Adipose tissue (tissue), 3 donors: ENCODE measurements at regions not wholly inside any gene's neighbourhood (a gene's known extent, or its start where the extent isn't known, plus 50 kb on each side); places are given as distances from the start of the nearest gene placed in this dataset.
"Not testable (repeated sequence)": the region's sequence is repeated elsewhere in the genome, so short reads cannot be mapped to it uniquely, and the experiment has no call there.

Experiments used
- H3K27ac ChIP-seq: one replicate; pipeline ENCODE4 v1.5.1; 2013; ENCODE audit warnings: low read depth, low read length
- WGBS, 3 donors: extraction: QIAGEN DNeasy Blood & Tissue Kit; methylation state at CpG; one replicate each; pipeline ENCODE4 v1.1.7; 2013; 5-methylcytosine and 5-hydroxymethylcytosine counted together
- donor health status: healthy with polysubstance abuse.
- donor health status: Bipolar disorder and iron deficiency.
- donor health status: healthy.

DNA sequence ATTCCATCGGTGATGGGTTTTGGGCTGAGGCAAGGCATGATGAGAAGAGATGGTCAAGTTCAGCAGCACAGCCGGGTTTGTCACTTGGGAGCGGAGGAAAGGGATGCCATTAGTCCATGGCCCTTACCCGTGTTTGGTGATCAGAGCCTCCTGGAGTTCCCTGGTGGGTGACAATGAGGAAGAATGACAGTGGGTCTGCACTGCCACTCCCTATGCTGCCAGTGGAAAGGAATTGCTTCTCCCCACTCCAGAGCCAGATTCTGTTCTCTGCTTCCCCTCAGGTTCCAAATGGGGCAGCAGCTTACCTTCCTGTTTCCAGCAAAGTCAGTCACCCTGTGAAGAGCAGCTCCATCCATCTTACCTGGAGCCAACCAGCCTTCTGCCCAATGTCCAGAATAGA is 393.1 kb downstream of the PTPRU start:
- H3K27ac ChIP-seq, result no peak overlapping the region
- WGBS, 3 donors, result 58 to 92% (median 65%) methylated on average over 4 of the region's 4 CpGs

DNA sequence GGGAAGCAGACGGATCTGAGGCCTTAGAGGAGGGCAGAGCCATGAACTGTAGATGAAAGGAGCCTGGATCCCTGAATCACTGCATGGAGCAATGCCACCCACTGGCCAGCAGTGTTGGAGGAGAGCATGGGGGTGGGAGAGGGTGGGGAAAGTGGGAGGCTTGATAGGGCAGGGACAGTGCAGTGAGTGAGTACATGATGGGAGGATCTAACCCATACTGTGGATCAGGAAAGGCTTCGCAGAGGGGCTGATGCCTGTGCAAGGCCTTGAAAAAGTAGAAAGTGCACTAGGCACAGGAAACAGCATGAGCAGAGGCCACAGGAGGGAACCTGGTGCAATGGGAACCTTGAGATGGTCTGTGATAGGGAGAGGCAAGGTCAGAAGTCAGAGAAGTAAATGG is 391.9 kb downstream of the PTPRU start:
- 83 to 91% (median 89%) methylated on average over 2 of the region's 2 CpGs for WGBS, 3 donors
- no peak overlapping the region for H3K27ac ChIP-seq

DNA sequence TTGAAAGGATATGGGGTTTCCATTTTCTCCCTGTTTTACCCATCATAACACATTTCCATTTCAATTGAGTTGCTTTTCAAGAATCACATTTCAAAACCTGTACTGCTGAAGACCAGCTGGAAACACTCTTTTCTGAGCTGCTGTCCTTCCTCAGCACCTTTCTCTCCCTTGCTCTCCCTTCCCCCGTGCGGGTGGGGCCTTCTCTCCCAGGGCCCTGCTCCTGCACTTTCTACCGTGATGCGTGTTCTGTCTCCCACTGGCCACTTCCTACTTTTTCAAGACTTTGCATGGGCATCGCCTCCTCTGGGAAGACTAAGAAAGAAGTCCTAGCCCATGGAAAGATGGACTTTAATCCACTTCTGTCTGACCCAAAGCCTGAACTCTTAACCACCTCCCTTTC is 390.4 kb downstream of the PTPRU start:
- H3K27ac ChIP-seq, result no peak overlapping the region
- 73 to 83% (median 78%) methylated on average over 5 of the region's 5 CpGs for WGBS, 3 donors

DNA sequence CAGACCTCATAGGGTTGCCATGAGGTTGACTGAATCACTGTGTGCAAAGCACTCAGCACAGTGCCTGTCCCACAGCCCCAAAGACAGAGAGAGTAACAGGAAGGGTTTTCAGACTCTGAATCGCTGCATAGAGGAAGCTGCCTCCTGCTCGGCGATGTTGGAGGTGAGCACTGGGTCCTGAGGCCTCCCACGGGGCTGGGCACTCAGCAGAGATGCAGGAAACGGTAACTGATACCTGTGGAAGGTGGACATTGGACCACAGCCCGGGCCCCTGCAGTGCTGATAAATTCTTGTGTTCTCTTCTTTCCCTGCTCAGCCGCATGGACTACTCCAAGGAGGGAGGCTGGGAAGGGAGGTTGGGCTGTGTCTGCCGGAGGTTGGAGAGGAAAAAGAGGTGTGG is 389.7 kb downstream of the PTPRU start:
- WGBS, 3 donors, result 70 to 80% (median 79%) methylated on average over 7 to 8 of the region's 8 CpGs
- H3K27ac ChIP-seq, result no peak overlapping the region

DNA sequence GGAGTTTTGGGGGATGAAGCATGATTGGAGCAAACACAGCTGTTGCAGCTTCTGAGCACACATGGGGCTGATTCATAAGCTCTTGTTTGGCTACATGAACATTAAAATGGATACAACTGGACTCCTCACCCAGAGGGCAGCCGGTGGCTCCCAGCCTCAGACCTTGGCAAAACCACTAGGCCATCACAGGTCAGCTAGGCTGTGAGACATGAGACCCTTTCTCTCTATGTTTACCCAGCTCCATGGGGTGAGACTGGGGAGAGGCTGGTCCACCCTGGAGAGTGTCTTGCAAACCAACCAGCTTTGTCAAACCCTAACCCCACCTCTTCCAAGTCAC is 388.7 kb downstream of the PTPRU start:
- WGBS, 3 donors, result 60 to 94% (median 86%) methylated on average over 1 of the region's 1 CpG

DNA sequence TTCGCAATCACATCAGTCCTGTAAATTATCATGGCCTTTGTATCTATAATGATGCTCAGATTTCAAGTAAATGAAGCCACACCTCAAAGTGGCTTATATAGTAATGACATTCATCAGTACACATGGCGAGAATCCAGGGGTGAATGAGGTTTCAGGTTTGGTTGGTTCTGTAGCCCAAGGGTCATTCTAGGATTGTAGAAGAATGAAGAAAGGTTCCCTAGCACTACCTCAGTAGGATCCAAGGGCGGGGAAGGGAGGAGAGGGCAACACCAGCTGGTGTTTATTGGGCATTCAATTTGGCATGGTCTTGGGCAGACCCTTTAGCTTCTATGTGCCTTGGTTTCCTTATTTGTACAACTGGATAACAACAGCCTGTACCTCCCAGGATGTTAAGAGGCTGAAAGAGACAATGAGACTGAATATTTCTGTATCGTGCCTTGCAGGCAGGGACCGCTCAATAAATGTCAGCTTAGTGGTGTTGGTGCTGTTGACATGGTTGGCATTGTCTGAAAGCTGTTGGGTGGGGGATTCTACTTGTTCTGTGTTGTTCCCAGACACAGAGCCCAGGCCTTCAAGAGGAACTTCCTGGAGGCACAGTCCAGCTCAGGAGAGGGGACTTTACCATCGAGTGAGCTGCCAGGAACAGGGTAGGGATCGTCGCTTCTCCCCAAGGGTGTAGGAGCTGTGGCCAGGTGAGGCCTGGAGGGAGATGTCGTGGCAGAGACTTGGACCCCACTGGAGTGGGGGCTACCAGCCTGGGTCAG is 388.2 kb downstream of the PTPRU start:
- H3K27ac ChIP-seq, result no peak overlapping the region
- WGBS, 3 donors, result 75 to 86% (median 83%) methylated on average over 9 of the region's 9 CpGs

More for the DNA sequence above, 388.7 kb downstream of the PTPRU start:
- no peak overlapping the region for H3K27ac ChIP-seq

DNA sequence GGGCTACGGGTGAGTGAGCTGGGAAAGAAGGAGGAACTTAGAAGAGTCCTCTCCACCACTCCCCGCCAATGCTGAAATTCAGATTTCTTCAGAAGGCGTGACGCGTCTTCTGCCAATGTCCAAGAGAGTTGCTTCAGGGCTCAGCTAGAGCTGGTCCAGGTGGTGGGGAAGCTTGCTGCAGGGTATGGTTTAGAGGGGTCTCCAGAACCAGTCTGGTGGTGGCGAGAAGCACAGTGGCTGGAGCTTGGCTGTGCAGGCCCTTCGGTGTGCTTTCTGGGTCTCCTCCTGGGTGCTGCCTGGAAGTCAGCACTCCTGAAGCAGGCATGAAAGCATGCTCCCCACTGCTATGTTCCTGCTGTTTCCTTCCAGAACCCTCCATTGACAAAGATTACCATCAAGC is 387.2 kb downstream of the PTPRU start:
- no peak overlapping the region for H3K27ac ChIP-seq
- 75 to 91% (median 90%) methylated on average over 7 of the region's 7 CpGs for WGBS, 3 donors

DNA sequence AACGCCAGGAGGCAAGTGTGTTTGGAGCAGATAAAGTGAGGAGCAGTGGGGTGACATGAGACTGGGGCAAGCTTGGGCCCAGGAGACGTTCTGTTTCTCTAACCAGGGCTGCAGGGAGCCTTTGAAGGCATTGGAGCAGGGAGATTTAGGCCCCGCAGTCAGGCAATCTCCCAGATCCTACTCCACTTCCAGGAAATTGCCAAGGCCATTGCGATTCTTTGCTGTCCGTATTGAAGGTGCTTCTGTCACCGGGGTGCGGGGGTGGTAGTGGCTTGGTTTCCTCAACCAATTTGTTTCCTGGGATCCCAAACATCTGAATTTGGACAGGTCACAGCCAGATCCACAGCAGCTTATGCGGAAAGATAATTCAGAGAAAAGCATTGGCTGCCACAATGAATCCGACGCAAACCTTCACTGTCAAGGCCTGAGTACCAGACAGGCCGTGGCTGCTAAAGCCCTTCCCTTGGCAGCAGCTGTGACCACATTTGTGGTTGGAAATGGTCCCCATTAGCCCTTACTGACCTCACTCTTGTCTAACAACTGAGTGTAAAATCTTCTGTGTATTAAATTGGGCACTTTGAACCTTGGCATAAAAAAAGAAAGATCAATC is 385.6 kb downstream of the PTPRU start:
- no peak overlapping the region for H3K27ac ChIP-seq
- 80 to 85% (median 82%) methylated on average over 11 of the region's 11 CpGs for WGBS, 3 donors

DNA sequence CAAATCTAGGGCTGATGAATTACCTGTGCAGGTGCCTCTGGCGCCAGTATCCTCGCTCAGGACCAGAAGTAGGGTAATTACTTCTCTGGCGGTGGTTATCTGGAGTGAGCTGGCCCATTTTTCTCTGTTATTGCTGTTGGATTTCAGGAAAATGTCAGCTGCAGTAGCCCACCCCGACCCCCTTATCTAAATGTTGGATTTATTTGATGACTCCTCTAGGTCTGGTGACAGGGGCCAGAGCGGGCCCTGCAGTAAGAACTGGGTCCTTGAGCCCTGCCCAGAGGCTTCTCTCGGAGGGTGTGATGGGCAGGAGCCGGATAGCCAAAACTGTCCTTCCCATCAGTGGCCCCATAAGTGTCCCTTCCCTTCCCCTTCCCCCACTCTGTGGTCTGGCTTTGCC is 384.3 kb downstream of the PTPRU start:
- whole genome bisulfite sequencing, 3 donors, result 54 to 82% (median 81%) methylated on average over 7 of the region's 7 CpGs

DNA sequence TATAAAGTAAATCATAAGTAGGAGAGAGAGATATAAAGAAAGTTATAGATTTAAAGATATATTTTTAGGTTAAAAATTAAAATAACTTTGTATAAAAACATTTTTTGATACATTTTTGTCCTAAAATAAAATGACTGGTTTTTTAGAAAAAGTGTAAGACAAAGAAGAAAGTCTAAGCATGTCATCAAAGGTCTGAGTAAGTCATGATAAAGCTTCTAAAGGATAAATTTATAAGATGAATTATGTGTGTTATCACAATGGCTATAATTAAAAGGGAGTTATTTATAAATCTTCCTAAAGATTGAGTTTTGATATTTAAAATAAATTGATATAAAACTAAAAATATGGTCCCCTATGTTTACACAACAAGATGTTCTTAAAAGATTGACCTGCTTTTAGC is 370.9 kb downstream of the PTPRU start:
- H3K27ac ChIP-seq, result no peak overlapping the region

More for the DNA sequence above, 384.3 kb downstream of the PTPRU start:
- no peak overlapping the region for H3K27ac ChIP-seq

DNA sequence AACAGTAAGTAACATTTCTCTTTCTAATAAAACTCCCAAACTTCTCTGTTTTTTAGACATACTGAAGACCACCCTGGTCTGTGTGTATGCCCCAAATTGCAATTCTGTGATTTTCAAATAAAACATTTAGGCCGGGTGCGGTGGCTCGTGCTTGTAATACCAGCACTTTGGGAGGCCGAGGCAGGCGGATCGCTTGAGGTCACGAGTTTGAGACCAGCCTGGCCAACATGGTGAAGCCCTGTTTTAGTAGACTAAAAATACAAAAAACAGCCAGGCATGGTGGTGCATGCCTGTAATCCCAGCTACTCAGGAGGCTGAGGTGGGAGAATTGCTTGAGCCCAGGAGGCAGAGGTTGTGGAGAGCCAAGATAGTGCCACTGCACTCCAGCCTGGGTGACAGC is 368.5 kb downstream of the PTPRU start:
- WGBS, 3 donors, result 93 to 95% (median 95%) methylated on average over 7 of the region's 7 CpGs
- not testable (repeated sequence) for H3K27ac ChIP-seq

DNA sequence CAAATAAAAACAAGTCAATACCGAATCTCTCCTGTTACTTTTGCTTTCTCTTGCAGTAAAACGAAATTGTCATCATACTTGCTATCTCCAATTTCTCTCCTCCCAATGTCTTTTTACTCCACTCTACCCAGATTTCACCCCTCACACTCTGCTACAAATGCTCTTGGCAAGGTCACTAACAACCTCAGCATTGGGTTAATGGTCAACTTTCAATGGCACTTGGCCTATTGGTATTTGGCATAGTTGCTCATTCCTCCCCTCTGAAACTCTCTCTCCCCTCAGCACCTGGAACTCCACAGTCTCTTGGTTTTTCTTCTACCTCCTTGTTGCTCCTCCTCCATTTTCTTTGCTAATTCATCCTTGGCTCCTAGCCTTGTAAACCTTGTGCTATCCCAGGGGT is 367.3 kb downstream of the PTPRU start:
- H3K27ac ChIP-seq, result no peak overlapping the region
- 45 to 84% (median 78%) methylated on average over 2 of the region's 2 CpGs for WGBS, 3 donors

DNA sequence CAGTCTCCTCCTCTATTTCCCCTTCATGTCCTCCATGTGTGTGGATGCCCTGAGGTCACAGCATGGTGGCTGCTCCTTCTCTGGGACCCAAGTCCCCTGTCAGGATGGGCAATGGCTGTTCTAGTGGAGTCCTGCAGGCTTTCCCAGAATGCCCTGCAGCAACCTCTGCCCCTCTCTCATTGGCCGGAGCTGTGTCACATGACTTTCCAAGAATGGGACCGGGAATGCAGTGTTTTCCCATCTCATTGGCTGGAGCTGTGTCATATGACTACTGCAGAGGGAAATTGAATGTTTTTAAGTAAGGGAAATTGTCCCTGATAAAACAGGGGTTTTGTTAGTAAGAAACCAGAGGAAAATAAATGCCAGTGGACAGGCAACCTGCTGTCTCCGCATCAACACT is 365.9 kb downstream of the PTPRU start:
- WGBS, 3 donors, result 88 to 92% (median 91%) methylated on average over 3 of the region's 3 CpGs
- H3K27ac ChIP-seq, result no peak overlapping the region

DNA sequence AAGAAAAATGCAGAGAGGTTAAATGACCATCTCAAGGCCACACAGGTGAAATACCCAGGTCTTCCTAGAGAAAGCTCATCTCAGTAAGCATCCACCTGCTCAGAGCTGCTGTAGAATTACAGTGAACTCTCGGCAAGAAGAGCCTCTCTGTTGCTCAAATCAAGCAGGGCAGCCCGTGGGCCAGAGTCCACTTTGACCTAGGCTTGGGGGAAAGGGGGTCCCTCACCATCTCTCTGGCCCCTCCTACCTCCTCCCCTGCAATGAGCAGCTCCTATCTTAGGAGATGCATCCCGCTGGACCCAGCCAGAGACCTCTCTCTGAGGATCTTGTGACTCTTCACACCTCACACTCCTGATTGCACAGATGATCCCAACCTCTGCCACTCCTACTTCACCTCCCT is 364.7 kb downstream of the PTPRU start:
- WGBS, 3 donors, result 70 to 80% (median 75%) methylated on average over 3 of the region's 3 CpGs
- H3K27ac ChIP-seq, result no peak overlapping the region

DNA sequence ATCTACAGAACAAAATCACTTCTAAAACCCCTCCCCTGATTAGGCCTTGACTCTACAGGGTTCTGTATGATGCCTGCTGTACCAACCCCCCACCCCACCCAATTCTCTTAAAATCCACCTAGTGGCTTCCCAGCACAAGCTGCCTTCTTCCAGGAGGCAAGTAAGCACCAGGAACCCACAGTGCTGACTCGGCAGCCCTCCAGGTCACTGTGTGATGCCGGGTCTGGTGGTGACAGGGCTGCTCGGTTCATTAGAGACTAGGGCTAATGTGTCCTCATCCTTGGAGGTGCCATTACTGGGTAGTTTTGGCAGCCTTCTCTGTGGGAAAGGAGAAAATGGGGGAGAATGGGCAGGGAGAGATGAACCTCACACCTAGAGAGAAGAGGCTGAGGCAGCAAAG is 363.5 kb downstream of the PTPRU start:
- no peak overlapping the region for H3K27ac ChIP-seq
- 80 to 84% (median 83%) methylated on average over 3 of the region's 3 CpGs for whole genome bisulfite sequencing, 3 donors

DNA sequence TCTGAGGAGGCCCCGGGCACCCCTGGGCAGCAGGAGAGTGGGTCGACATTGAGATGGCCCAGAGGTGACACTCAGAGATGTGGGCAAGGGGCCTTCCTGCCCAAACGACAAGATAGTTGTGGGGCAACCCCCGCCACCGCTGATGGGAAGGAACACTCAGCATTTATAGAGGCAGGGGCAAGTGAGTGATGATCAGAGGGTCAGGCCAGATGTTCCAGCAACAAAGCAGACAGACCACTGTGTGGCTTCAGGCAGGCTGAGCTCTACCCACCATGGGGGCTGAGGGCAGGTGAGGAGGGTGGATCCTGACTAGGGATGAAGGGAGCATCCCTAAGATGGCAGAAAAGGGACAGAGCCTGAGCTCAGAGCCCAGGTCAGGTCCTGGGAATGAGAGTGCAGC is 362.7 kb downstream of the PTPRU start:
- 87 to 91% (median 89%) methylated on average over 5 of the region's 5 CpGs for WGBS, 3 donors
- no peak overlapping the region for H3K27ac ChIP-seq

DNA sequence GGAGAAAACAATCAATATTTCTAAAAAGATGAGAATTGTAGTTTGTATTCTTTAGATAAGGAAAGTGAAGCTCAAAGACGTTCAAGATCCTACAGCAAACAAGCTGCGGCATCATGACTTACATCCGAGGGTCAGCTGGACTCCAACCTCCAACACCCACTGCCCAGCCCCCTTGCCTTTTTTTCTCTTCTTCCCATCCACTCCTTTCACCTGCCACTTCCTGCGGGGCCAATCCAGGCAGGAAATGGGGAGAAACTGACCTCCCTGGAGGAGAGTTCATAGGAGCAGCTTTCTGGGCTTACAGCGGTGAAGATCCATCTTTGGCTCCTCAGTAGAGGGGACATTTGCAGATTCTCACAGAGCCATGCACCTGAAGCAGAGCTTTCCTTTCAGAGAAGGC is 361.5 kb downstream of the PTPRU start:
- WGBS, 3 donors, result 79 to 85% (median 81%) methylated on average over 5 of the region's 5 CpGs

DNA sequence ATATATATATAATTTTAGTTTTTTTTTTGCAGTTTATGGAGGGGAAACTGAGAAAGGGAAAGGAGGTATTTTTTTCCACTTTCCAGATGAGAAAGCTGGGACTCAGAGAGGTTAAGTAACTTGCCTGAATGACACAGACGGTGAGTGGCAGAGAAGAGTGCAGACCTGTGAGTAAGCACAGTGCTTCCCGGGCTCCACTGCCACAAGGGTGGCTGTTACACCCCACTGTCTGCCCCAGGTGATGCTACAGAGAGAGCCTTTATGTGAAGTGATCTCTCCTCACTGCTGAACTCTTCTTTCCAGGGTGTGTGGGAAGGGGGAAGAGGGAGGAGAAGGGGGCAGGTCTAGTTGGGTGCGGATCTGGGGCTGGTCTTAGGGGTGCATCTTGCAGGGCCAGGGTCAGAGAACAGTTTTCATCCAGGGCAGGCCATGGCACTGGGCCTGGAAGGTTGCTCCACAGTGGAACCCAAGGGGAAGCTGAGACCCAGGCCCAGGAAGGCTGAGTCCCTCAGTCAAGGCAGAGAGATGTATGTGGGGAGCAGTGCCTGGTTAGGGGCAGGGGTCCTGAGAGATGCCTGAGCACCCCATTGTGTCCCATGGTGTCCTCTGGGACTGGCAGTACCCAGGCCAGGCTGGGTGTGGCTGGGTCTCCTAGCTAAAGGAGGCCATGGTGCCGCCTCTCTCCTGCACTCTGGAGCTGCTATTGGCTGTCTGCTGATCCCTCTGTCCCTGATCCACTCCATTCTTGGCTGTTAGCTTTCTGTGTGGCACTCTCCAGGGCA is 357.5 kb downstream of the PTPRU start:
- WGBS, 3 donors, result 57 to 81% (median 79%) methylated on average over 4 of the region's 4 CpGs
- H3K27ac ChIP-seq, result no peak overlapping the region

More for the DNA sequence above, 361.5 kb downstream of the PTPRU start:
- no peak overlapping the region for H3K27ac ChIP-seq

DNA sequence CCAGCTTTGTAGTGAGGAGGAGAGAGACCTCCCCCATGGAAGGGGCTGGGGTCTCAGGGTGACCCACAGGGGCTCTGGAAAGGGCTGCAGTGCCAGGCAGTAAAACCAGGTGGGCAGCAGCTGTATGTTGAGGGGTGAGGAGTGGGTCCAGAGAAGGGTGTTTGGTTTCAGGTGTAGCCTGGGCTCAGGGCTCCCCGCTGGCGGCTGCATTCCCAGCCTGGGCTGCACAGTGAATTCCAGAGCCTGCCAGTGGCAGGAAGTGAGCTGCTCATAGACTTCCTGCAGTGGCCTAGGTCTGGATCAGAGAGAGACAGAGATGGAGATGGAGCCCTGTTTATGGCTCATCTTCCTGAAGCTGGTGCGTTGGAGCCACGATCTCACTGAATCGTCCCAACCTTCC is 356.4 kb downstream of the PTPRU start:
- no peak overlapping the region for H3K27ac ChIP-seq
- WGBS, 3 donors, result 41 to 58% (median 45%) methylated on average over 5 of the region's 5 CpGs

DNA sequence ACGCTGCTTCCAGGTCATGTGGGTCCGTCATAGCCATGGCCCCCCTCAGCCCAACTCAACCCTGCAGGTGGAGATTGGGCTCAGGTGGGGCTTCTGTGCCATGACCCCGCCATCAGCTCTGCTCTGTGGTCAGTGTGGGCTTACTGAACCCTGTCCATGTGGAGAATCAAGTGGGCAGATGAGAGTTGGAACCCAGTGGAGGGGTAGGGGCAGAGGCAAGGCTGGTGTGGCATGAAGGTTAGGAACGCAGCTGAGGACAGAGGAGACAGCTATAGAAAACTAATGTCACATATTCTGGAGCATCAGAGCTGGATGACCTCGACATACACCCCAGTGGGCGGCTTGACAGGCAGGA is 355.9 kb downstream of the PTPRU start:
- WGBS, 3 donors, result 79 to 87% (median 85%) methylated on average over 6 of the region's 6 CpGs
- H3K27ac ChIP-seq, result no peak overlapping the region
